WERI-Rb-1 (cell line): ENCODE measurements at regions not wholly inside any gene's neighbourhood (a gene's known extent, or its start where the extent isn't known, plus 50 kb on each side); places are given as distances from the start of the nearest gene placed in this dataset.

Experiments used
- DNase-seq: peaks from one replicate; pipeline ENCODE4 v3.0.0-alpha.2; 2020
- H3K27ac ChIP-seq: fragments of 250-450 bp; sonication (Bioruptor Pico); 2 replicates; pipeline ENCODE4 v1.5.1; 2020; ENCODE audit warnings: mild to moderate bottlenecking, moderate library complexity
- H3K27me3 ChIP-seq: fragments of 250-450 bp; sonication (Bioruptor Pico); 2 replicates; pipeline ENCODE4 v1.5.1; 2021; ENCODE audit warnings: mild to moderate bottlenecking, low read depth, moderate library complexity; ENCODE audit not compliant: insufficient read depth, severe bottlenecking
- H3K36me3 ChIP-seq: fragments of 250-450 bp; sonication (Bioruptor Pico); 2 replicates; pipeline ENCODE4 v1.5.1; 2020; ENCODE audit warnings: mild to moderate bottlenecking, moderate library complexity
- H3K4me3 ChIP-seq: 2 replicates; pipeline ENCODE4 v1.5.1; 2011; ENCODE audit warnings: low read depth, mild to moderate bottlenecking, control low read depth, low read length
- H3K9me3 ChIP-seq: fragments of 250-450 bp; sonication (Bioruptor Pico); 2 replicates; pipeline ENCODE4 v1.5.1; 2021; ENCODE audit warnings: mild to moderate bottlenecking, moderate library complexity; ENCODE audit not compliant: severe bottlenecking
- TF ChIP-seq, protein P1 (sequence below): IDR thresholded peaks from 2 replicates; pipeline ENCODE4 v1.5.1; 2011; ENCODE audit warnings: low read depth, mild to moderate bottlenecking, control low read depth, inconsistent platforms, low read length

DNA sequence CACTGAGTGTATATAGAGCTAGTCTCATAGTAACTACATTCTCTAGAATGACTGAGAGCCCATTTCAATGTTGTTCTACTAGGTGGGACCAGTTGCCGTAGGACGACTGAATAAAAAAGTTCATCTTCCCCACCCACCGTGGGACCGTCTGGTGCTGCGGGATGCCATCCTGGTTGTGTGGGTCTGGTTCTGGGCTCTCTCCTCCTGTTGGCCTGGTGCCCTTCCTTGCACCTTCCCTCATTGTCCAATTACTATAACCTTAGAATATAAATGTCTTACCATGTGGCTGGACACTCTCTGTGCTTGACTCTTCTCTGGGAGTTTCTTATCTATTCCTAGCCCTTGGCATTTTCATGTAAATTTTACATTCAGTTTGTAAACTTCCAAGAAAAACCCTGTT, 344.4 kb downstream of the TCERG1L start:
- DNase-seq = no peak
- no peaks in the 10 kb centered on the region for H3K9me3 ChIP-seq
- no peak overlapping the region for H3K4me3 ChIP-seq
- H3K36me3 ChIP-seq = no peaks in the 10 kb centered on the region
- H3K27me3 ChIP-seq = no peaks in the 10 kb centered on the region
- TF ChIP-seq, protein P1, sequence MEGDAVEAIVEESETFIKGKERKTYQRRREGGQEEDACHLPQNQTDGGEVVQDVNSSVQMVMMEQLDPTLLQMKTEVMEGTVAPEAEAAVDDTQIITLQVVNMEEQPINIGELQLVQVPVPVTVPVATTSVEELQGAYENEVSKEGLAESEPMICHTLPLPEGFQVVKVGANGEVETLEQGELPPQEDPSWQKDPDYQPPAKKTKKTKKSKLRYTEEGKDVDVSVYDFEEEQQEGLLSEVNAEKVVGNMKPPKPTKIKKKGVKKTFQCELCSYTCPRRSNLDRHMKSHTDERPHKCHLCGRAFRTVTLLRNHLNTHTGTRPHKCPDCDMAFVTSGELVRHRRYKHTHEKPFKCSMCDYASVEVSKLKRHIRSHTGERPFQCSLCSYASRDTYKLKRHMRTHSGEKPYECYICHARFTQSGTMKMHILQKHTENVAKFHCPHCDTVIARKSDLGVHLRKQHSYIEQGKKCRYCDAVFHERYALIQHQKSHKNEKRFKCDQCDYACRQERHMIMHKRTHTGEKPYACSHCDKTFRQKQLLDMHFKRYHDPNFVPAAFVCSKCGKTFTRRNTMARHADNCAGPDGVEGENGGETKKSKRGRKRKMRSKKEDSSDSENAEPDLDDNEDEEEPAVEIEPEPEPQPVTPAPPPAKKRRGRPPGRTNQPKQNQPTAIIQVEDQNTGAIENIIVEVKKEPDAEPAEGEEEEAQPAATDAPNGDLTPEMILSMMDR = no peak
- no peak overlapping the region for H3K27ac ChIP-seq

DNA sequence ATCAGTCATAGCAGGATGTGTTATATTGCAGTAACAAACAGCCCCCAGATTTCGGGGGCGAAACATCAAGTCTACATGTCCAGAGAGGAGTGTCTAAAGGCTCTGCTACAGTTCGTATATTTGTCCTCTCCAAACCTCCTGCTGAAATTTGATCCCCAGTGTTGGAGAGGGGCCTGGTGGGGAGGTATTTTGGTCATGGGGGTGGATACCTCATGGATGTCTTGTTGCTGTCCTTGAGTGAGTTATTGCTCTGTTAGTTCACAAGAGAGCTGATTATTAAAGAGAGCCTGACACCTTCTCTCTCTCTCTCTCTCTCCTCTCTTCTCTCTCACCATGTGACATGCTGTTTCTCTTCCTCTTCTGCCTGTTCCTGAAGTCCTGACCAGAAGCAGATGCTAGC, 343.7 kb downstream of the TCERG1L start:
- Histone ChIP-seq H3K9me3 (no peaks in the 10 kb centered on the region), H3K4me3 (no peak overlapping the region), H3K36me3 (no peaks in the 10 kb centered on the region), H3K27ac (no peak overlapping the region), H3K27me3 (no peaks in the 10 kb centered on the region)
- no peak for DNase-seq
- TF ChIP-seq, protein P1 = no peak

DNA sequence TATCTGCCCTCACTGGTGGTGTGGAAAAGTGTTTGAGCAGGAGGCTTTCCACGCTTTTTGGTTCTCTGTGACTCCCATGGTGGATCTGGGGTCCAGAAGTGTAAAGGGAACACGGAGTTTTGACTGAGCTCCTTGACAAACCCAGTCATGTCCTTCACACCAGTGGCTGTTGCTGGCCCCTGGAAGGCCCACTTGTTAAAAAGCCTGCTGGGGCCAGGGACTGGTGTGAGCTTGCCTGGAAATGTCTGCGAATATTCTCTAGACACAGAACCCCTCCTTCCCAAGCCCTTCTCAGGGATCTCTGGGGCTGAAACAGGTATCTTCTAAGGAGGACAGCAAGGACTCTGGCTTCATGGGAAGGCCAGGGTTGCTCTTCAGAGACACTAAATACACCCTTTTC, 343.0 kb downstream of the TCERG1L start:
- no peak for DNase-seq
- TF ChIP-seq, protein P1 = no peak
- H3K4me3 ChIP-seq = no peak overlapping the region
- H3K36me3 ChIP-seq = no peaks in the 10 kb centered on the region
- no peaks in the 10 kb centered on the region for H3K27me3 ChIP-seq
- H3K9me3 ChIP-seq = no peaks in the 10 kb centered on the region
- H3K27ac ChIP-seq = no peak overlapping the region

DNA sequence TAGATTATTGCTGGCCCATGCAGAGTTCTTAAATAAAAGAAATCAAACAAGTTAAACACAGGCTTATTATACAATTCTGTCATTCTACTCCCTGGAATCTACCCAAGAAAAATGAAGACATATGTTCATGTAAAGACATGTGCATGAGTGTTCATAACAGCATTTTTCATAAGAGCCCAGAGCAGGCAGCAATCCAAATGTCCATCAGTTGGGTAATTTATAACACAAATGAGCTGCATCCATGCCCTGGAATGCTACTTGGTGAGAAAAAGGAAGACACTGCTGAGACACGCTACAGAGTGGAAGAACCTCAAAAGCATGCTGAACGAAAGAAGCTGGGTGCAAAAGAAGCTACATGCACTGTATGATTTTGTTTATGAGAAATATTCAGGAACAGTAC, 342.6 kb downstream of the TCERG1L start:
- Histone ChIP-seq H3K4me3 (no peak overlapping the region), H3K27me3 (no peaks in the 10 kb centered on the region), H3K36me3 (no peaks in the 10 kb centered on the region), H3K9me3 (no peaks in the 10 kb centered on the region), H3K27ac (no peak overlapping the region)
- no peak for DNase-seq
- TF ChIP-seq, protein P1 = no peak

DNA sequence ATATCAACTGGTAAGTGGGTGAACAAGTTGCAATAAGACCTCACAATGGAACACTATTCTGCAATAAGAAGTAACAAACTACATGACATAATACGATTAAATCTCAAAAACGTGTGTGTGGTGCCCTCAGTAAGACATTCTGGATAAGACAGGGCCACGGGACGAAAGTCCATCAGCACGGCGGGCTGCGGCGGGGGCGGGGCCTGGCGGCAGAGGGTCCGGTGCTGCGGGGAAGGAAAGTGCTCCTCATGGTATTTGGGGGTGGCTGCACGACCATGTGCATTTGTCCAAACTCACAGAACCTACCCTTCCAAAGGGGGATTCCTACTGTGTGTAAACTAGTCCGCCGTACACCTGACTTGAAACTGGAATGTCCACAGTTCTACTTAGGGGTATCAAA, 341.8 kb downstream of the TCERG1L start:
- Histone ChIP-seq H3K27ac (no peak overlapping the region), H3K4me3 (no peak overlapping the region), H3K36me3 (no peaks in the 10 kb centered on the region), H3K9me3 (no peaks in the 10 kb centered on the region), H3K27me3 (no peaks in the 10 kb centered on the region)
- no peak for DNase-seq
- TF ChIP-seq, protein P1 = no peak

DNA sequence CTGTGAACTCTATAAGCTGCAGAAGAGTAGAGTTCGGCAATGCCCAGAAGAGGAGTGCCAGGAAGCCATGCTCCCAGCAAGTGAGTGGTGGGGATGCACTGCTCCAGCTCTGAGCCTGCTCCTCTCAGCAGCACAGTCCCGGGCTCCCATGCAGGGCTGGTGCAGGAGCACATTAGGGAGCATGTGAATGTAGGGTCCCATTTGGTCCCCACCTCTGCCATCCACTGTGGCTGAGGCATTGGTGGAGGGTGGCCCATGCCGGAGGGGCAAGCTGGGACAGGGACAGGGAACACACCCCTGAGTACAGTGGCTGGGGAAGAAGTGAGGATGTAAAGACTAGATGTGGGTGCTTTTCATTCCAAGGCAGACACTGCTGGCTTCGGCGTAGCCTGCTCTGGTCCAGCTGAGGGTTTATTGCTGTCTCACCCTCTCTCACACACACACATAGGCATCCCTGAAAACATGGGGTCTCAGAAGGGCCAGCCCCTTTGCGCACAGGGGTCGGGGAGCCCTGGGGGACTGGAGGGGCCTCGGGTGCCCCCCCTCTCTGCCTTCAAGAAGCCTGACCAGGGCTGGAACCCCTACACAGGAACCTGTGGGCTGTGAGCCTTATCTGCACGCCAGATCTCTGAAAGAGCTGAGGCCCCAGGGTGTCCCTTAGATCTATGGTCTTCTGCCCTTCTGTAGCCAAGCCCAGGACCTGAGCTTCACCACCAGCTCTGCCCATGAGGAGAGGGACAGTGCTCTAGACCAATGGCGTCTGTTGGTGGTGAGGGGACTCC, 341.0 kb downstream of the TCERG1L start:
- no peak overlapping the region for H3K27ac ChIP-seq
- no peaks in the 10 kb centered on the region for H3K27me3 ChIP-seq
- no peak for DNase-seq
- TF ChIP-seq, protein P1 = no peak
- H3K9me3 ChIP-seq = no peaks in the 10 kb centered on the region
- H3K4me3 ChIP-seq = no peak overlapping the region
- H3K36me3 ChIP-seq = no peaks in the 10 kb centered on the region
